ENCODE measurements at regions not wholly inside any gene's neighbourhood (a gene's known extent, or its start where the extent isn't known, plus 50 kb on each side); places are given as distances from the start of the nearest gene placed in this dataset.

GRCh38 chr5:5971203-5971602 lies 407.1 kb downstream of the MED10 start:
- TF ChIP-seq EZH2 (IDR thresholded peaks at IDR 0.05; ENCODE audit: borderline replicate concordance, low read depth, low read length, severe bottlenecking) (no peak), CTCF (IDR thresholded peaks at IDR 0.05; ENCODE audit: borderline replicate concordance, extremely low read depth, low read length, poor library complexity, severe bottlenecking) (no peak)
